ENCODE measurements at regions not wholly inside any gene's neighbourhood (a gene's known extent, or its start where the extent isn't known, plus 50 kb on each side); places are given as distances from the start of the nearest gene placed in this dataset.
"Not testable (repeated sequence)": the region's sequence is repeated elsewhere in the genome, so short reads cannot be mapped to it uniquely, and the experiment has no call there.

DNA sequence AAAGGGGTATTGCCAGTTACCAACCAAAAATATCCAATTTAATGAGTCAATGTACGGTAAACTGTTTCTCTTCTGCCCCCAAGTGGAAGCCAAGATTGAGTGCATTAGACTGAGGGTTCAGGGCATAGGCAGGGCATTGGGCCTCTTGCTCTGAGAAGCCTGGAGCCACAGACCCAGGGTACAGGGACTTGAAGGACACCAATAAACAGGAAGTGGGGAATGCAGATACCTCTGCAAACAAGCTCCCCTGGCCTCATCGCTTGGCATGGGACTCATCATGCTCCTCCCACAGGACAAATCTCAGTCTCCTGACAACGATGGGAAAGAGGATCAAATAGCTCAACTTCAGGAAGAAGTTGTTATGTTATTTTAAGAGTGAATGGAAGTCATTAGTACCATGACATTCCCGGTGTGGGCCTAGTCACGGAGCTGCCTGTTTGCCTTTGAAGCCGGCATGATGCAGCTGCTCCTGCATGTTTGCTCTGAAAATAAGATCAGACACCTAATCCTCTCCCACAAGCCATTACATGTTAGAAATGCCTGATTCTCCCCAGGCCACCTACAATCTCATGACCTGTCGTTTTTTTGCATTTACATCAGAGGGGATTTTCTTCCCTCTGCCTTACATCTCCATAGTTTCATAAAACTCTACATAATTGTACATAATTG lies 224.2 kb downstream of the RCHY1 start:
- peak; percentile 27 for DNase-seq (ENCODE audit: low spot score)
- in situ Hi-C loops (cut with MboI; ENCODE audit: low pct_unique_long_range_greater_than_20kb, low sequenced_read_pairs, unreplicated experiment): no loop called here
- TF ChIP-seq CTCF (IDR thresholded peaks at IDR 0.05; ENCODE audit: extremely low read depth, insufficient read depth, missing control alignments): peak; percentile 68

GRCh38 chr4:75287738-75288517 lies 226.3 kb downstream of the RCHY1 start:
- in situ Hi-C loops (cut with MboI; ENCODE audit: low pct_unique_long_range_greater_than_20kb, low sequenced_read_pairs, unreplicated experiment): no loop called here
- DNase-seq (ENCODE audit: low spot score): no peak
- no peak for TF ChIP-seq CTCF (IDR thresholded peaks at IDR 0.05; ENCODE audit: extremely low read depth, insufficient read depth, missing control alignments)

- in situ Hi-C loops (cut with MboI; ENCODE audit: low pct_unique_long_range_greater_than_20kb, low sequenced_read_pairs, unreplicated experiment): no loop called here
- no peak for TF ChIP-seq CTCF (IDR thresholded peaks at IDR 0.05; ENCODE audit: extremely low read depth, insufficient read depth, missing control alignments)
- DNase-seq (ENCODE audit: low spot score): no peak
Observed at GRCh38 chr4:75285837-75286236, 228.4 kb downstream of the RCHY1 start.

- no peak for DNase-seq (ENCODE audit: low spot score)
- in situ Hi-C loops (cut with MboI; ENCODE audit: low pct_unique_long_range_greater_than_20kb, low sequenced_read_pairs, unreplicated experiment): no loop called here
- no peak for TF ChIP-seq CTCF (IDR thresholded peaks at IDR 0.05; ENCODE audit: extremely low read depth, insufficient read depth, missing control alignments)
Observed at GRCh38 chr4:75284831-75285230, 229.4 kb downstream of the RCHY1 start.

GRCh38 chr4:75280461-75280860 lies 233.7 kb downstream of the RCHY1 start:
- DNase-seq (ENCODE audit: low spot score); in situ Hi-C loops (cut with MboI; ENCODE audit: low pct_unique_long_range_greater_than_20kb, low sequenced_read_pairs, unreplicated experiment): not testable (repeated sequence)

DNA sequence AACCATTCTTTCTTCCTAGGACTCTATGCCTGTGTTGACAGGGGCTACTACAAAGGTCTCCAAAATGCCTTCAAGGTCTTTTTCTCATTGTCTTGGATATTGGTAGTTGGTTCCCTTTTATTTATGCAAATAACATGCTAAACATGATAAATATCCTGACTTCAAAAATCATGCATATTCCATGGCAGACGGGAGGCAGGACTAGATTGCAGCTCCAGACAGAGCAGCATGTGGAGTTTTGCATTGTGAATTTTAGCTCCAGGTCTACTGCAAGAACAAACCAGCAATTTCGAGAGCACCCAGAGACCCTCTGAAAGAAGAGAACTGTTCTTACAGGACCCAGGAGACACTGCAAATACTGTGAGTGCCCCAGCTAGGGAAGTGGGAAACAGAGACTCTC lies 254.9 kb downstream of the RCHY1 start:
- no peak for TF ChIP-seq CTCF (IDR thresholded peaks at IDR 0.05; ENCODE audit: extremely low read depth, insufficient read depth, missing control alignments)
- in situ Hi-C loops (cut with MboI; ENCODE audit: low pct_unique_long_range_greater_than_20kb, low sequenced_read_pairs, unreplicated experiment): no loop called here
- DNase-seq (ENCODE audit: low spot score): no peak

GRCh38 chr4:75255261-75255660 lies 258.9 kb downstream of the RCHY1 start:
- DNase-seq (ENCODE audit: low spot score): no peak
- TF ChIP-seq CTCF (IDR thresholded peaks at IDR 0.05; ENCODE audit: extremely low read depth, insufficient read depth, missing control alignments): no peak
- in situ Hi-C loops (cut with MboI; ENCODE audit: low pct_unique_long_range_greater_than_20kb, low sequenced_read_pairs, unreplicated experiment): no loop called here
